ENCODE measurements at regions not wholly inside any gene's neighbourhood (a gene's known extent, or its start where the extent isn't known, plus 50 kb on each side); places are given as distances from the start of the nearest gene placed in this dataset.

DNA sequence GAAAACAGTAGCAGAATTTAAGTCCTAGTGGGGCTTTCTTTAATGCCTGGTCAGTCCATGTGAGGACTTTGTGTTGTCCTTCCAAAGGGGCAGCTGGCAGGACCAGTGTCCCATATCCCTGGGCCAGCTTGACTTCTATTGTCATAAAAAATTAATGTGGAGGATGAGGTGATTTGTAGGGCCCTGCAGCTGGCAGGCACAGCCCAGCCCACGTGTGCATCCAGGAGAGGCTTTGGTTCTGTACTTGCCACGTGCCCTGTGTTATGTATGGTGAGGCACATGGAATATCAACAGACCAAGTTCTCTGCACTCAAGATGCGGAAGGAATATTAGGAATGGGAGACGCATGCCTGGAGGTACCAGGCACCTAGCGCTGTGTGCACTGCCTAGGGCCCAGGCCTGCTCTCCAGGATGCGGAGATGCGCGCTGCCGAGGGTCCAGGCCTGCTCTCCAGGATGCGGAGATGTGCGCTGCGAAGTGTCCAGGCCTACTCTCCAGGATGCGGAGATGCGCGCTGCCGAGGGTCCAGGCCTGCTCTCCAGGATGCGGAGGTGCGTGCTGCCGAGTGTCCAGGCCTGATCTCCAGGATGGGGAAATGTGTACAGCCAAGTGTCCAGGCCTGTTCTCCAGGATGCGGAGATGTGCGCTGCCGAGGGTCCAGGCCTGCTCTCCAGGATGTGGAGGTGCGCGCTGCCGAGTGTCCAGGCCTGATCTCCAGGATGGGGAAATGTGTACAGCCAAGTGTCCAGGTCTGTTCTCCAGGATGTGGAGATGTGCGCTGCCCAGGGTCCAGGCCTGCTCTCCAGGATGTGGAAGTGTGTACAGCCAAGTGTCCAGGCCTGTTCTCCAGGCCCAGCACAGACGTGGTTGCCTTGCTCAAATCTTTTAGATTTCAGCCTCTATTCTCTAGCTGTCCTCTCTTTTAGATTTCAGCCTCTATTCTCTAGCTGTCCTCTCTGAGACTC, 183.3 kb upstream of the ROPN1 start:
- ChIA-PET POLR2A (ENCODE audit: partially characterized antibody) (no interaction called here), CTCF (ENCODE audit: partially characterized antibody) (interaction anchor here (0.5 kb wide), 1 partner anchor 88 kb away, joined by 3 read pairs; no protein-coding TSS in a partner anchor)
- Histone ChIP-seq H3K4me3 (ENCODE audit: extremely low read depth in 1 of 4, insufficient read depth in 2 of 4, low read depth in 3 of 4, low read length in 4 of 4) (no peak overlapping the region), H3K4me1 (replicated peaks in 1 of 4; ENCODE audit: control insufficient read depth in 3 of 4, insufficient read depth in 4 of 4, low read length in 3 of 4) (no peaks in the 10 kb centered on the region), H3K36me3 (ENCODE audit: control insufficient read depth in 2 of 4, insufficient read depth in 4 of 4, low read length in 3 of 4) (no peaks in the 10 kb centered on the region), H3K79me2 (ENCODE audit: control insufficient read depth in 1 of 2, insufficient read depth in 2 of 2, low read length in 2 of 2) (no peaks in the 10 kb centered on the region), H3K4ac (replicated peaks; ENCODE audit: insufficient read length, low read depth, low read length) (no peak overlapping the region), H4K5ac (ENCODE audit: insufficient read length, low read depth, low read length) (no peak overlapping the region), H3K23me2 (ENCODE audit: low read depth, low read length) (no peaks in the 10 kb centered on the region), H4K8ac (ENCODE audit: extremely low read depth, insufficient read depth, low read length) (no peak overlapping the region), H3K4me2 (ENCODE audit: insufficient read depth in 1 of 2, low read depth in 2 of 2, low read length in 2 of 2) (no peak overlapping the region), H3K14ac (ENCODE audit: insufficient read length) (no peak overlapping the region), H3K9ac (replicated peaks in 1 of 4; ENCODE audit: extremely low read depth in 1 of 4, low read depth in 3 of 4, low read length in 3 of 4) (no peak overlapping the region), H4K20me1 (replicated peaks in 1 of 2; ENCODE audit: control insufficient read depth in 1 of 2, insufficient read depth in 2 of 2, low read length in 2 of 2) (no peaks in the 10 kb centered on the region), H3K27me3 (replicated peaks in 1 of 4; ENCODE audit: control insufficient read depth in 3 of 4, extremely low read depth in 1 of 4, insufficient read depth in 3 of 4, low read length in 3 of 4) (no peaks in the 10 kb centered on the region; a peak in 1 of 7 replicates), H2AK5ac (ENCODE audit: low read depth, low read length) (no peak overlapping the region), H2BK15ac (ENCODE audit: low read length) (no peak overlapping the region), H3K23ac (ENCODE audit: insufficient read length) (no peak overlapping the region), H3K27ac (ENCODE audit: low read depth, low read length) (no peak overlapping the region), H2AFZ (ENCODE audit: low read length) (no peak overlapping the region), H3K79me1 (ENCODE audit: low read depth, low read length) (no peaks in the 10 kb centered on the region), H2BK5ac (ENCODE audit: low read depth, low read length) (no peak overlapping the region), H3K18ac (ENCODE audit: extremely low read depth, low read length) (no peak overlapping the region), H3K9me3 (ENCODE audit: insufficient read depth in 2 of 2, low read depth in 1 of 2, low read length in 1 of 2) (no peaks in the 10 kb centered on the region), H2BK120ac (replicated peaks; ENCODE audit: low read depth, low read length) (no peak overlapping the region), H4K91ac (replicated peaks; ENCODE audit: insufficient read length, low read length) (no peak overlapping the region), H2BK20ac (ENCODE audit: low read length) (no peak overlapping the region), H3K56ac (replicated peaks; ENCODE audit: insufficient read length, low read depth, low read length) (no peak overlapping the region), H2BK12ac (ENCODE audit: low read depth, low read length) (no peak overlapping the region)
- no peak for DNase-seq (ENCODE audit: low read depth in 1 of 2, low spot score in 2 of 2)
- no peak for FAIRE-seq
- 93% methylated on average over 27 of the region's 27 CpGs; no CpG with 5 or more reads in 1 of the 2 experiments for WGBS, 2 experiments (ENCODE audit: extremely low coverage in 1 of 2, insufficient coverage in 1 of 2, insufficient read length in 1 of 2, insufficient replicate concordance in 2 of 2, low coverage in 1 of 2, low lambda C conversion rate in 2 of 2, missing lambda C conversion rate in 1 of 2)
- TF ChIP-seq RAD21 (IDR thresholded peaks at IDR 0.05 in 1 of 2, conservative IDR thresholded peaks at IDR 0.05 in 1 of 2; ENCODE audit: low read depth in 2 of 2, low read length in 2 of 2) (no peak), EP300 (IDR thresholded peaks at IDR 0.05; ENCODE audit: borderline replicate concordance in 1 of 2, low read depth in 2 of 2, low read length in 2 of 2) (no peak)
